ENCODE measurements at regions not wholly inside any gene's neighbourhood (a gene's known extent, or its start where the extent isn't known, plus 50 kb on each side); places are given as distances from the start of the nearest gene placed in this dataset.
"Not testable (repeated sequence)": the region's sequence is repeated elsewhere in the genome, so short reads cannot be mapped to it uniquely, and the experiment has no call there.

DNA sequence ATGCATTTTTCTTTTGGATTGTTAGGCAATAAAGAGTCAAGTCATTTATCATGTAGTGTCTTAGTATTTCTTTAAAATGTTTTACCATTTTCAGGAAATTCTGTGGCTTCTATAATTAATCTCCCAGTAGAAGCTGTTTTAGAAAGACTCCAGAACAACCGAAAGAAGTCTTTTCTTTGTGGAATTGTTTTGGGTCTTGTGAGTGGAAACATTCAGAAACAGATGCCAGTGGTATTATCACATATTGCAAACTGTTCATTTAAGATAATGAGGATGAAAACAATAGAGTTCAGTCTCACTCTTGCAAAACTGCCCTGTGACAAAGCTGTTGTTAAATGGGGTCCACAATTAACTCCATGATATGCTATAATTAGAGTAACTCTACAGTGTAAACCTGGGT is 211.2 kb upstream of the KIT start:
- Histone ChIP-seq H3K27me3 (no peaks in the 10 kb centered on the region), H3K4me1 (no peaks in the 10 kb centered on the region), H3K4me3 (no peak overlapping the region), H3K9me3 (no peaks in the 10 kb centered on the region), H3K36me3 (ENCODE audit: low read depth, missing control alignments) (no peaks in the 10 kb centered on the region), H3K27ac (no peak overlapping the region)
- intact Hi-C loops (cut with DNase I; ENCODE audit: low total_unique reads): no loop called here
- DNase-seq: no peak
- no peak for TF ChIP-seq POLR2A (IDR thresholded peaks at IDR 0.05)
- TF ChIP-seq, protein P1, sequence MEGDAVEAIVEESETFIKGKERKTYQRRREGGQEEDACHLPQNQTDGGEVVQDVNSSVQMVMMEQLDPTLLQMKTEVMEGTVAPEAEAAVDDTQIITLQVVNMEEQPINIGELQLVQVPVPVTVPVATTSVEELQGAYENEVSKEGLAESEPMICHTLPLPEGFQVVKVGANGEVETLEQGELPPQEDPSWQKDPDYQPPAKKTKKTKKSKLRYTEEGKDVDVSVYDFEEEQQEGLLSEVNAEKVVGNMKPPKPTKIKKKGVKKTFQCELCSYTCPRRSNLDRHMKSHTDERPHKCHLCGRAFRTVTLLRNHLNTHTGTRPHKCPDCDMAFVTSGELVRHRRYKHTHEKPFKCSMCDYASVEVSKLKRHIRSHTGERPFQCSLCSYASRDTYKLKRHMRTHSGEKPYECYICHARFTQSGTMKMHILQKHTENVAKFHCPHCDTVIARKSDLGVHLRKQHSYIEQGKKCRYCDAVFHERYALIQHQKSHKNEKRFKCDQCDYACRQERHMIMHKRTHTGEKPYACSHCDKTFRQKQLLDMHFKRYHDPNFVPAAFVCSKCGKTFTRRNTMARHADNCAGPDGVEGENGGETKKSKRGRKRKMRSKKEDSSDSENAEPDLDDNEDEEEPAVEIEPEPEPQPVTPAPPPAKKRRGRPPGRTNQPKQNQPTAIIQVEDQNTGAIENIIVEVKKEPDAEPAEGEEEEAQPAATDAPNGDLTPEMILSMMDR (IDR thresholded peaks at IDR 0.05): no peak
- WGBS, 2 donors: 36 to 40% methylated on average over 1 of the region's 1 CpG

DNA sequence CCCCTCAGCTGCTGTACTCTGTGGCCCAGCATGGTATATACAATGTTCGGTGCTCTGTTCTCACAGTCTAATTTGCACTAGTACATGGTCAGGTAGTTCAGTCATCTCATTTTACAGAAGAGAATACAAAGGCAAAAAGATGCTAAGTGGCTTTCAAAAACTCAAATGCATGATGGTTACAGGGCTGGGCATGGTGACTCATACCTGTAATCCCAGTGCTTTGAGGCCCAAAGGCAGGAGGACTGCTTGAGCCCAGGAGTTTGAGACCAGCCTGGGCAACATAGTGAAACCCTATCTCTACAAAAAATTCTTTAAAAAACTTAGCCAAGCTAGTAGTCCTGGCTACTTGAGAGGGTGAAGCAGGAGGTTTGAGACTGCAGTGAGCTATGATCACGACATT is 210.5 kb upstream of the KIT start:
- H3K36me3 ChIP-seq (ENCODE audit: low read depth, missing control alignments): no peaks in the 10 kb centered on the region
- H3K9me3 ChIP-seq: no peaks in the 10 kb centered on the region
- DNase-seq: no peak
- no peak for TF ChIP-seq POLR2A (IDR thresholded peaks at IDR 0.05)
- TF ChIP-seq, protein P1 (IDR thresholded peaks at IDR 0.05): no peak
- H3K4me3 ChIP-seq: no peak overlapping the region
- H3K27ac ChIP-seq: no peak overlapping the region
- H3K4me1 ChIP-seq: no peaks in the 10 kb centered on the region
- 93 to 97% methylated on average over 2 of the region's 2 CpGs for WGBS, 2 donors
- intact Hi-C loops (cut with DNase I; ENCODE audit: low total_unique reads): no loop called here
- no peaks in the 10 kb centered on the region for H3K27me3 ChIP-seq

DNA sequence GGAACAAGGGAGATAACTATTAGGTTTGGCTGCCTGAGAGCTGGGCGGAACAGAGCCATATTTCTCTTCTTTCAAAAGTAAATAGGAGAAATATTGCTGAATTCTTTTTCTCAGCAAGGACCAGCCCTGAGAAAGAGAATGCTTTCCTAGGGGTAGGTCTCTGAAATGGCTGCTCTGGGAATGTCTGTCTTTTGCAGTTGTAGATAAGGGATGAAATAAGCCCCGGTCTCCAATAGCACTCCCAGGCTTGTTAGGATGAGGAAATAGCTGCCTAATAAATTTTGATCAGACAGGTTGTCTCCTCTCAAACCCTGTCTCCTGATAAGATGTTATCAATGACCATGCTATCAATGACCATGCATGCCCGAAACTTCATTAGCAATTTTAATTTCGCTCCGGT is 207.8 kb upstream of the KIT start:
- DNase-seq: no peak
- intact Hi-C loops (cut with DNase I; ENCODE audit: low total_unique reads): no loop called here
- TF ChIP-seq POLR2A (IDR thresholded peaks at IDR 0.05): no peak
- TF ChIP-seq, protein P1 (IDR thresholded peaks at IDR 0.05): no peak
- H3K36me3 ChIP-seq (ENCODE audit: low read depth, missing control alignments): no peaks in the 10 kb centered on the region
- no peaks in the 10 kb centered on the region for H3K9me3 ChIP-seq
- no peaks in the 10 kb centered on the region for H3K27me3 ChIP-seq
- H3K27ac ChIP-seq: no peak overlapping the region
- no peaks in the 10 kb centered on the region for H3K4me1 ChIP-seq
- no peak overlapping the region for H3K4me3 ChIP-seq
- 94 to 95% methylated on average over 5 of the region's 5 CpGs for WGBS, 2 donors

DNA sequence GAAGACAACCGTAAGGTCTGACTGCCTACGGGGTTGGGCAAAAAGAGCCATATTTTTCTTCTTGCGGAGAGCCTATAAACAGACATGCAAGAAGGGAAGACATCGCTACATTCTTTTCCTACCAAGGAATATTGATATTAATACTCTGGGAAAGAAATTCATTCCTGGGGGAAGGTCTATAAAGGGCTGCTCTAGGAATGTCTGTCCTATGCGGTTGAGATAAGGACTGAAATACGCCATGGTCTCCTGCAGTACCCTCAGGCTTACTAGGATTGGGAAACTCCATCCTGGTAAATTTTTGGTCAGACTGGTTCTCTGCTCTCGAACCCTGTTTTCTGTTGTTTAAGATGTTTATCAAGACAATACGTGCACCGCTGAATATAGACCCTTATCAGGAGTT is 190.8 kb upstream of the KIT start:
- intact Hi-C loops (cut with DNase I; ENCODE audit: low total_unique reads): not testable (repeated sequence)

DNA sequence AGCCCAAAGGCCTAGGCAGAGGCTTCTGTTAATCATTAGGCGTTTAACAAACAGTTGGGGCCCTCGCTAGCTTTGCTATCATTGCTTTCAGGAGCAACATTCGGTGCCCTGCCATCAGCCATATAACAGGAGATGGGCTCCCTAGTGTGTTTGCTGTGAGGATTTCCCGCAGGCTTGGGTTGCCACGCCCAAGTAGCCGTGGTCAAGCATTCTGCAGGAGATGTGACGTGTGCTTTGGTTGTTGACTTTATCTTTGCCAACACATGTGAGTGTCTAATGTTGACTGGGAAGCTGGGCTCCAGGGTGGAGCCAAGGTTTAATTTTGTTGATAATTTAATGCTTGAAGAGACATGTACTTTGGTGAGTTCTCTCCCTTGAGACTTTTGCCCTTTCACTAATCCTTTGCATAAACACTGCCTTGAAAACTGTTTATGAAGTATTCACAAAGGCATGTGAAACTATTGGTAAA is 184.6 kb upstream of the KIT start:
- intact Hi-C loops (cut with DNase I; ENCODE audit: low total_unique reads): no loop called here
- no peaks in the 10 kb centered on the region for H3K4me1 ChIP-seq
- TF ChIP-seq POLR2A (IDR thresholded peaks at IDR 0.05): no peak
- TF ChIP-seq, protein P1 (IDR thresholded peaks at IDR 0.05): no peak
- H3K4me3 ChIP-seq: no peak overlapping the region
- H3K9me3 ChIP-seq: no peaks in the 10 kb centered on the region
- no peak for DNase-seq
- H3K27ac ChIP-seq: no peak overlapping the region
- H3K36me3 ChIP-seq (ENCODE audit: low read depth, missing control alignments): no peaks in the 10 kb centered on the region
- WGBS, 2 donors: 89 to 93% methylated on average over 7 of the region's 7 CpGs
- no peaks in the 10 kb centered on the region for H3K27me3 ChIP-seq

More for the DNA sequence above, 190.8 kb upstream of the KIT start:
- H3K9me3 ChIP-seq; H3K4me3 ChIP-seq; H3K27me3 ChIP-seq; DNase-seq; H3K27ac ChIP-seq; H3K36me3 ChIP-seq (ENCODE audit: low read depth, missing control alignments); H3K4me1 ChIP-seq: not testable (repeated sequence)
- 83 to 85% methylated on average over 9 of the region's 9 CpGs for WGBS, 2 donors
